ENCODE measurements at regions not wholly inside any gene's neighbourhood (a gene's known extent, or its start where the extent isn't known, plus 50 kb on each side); places are given as distances from the start of the nearest gene placed in this dataset.

DNA sequence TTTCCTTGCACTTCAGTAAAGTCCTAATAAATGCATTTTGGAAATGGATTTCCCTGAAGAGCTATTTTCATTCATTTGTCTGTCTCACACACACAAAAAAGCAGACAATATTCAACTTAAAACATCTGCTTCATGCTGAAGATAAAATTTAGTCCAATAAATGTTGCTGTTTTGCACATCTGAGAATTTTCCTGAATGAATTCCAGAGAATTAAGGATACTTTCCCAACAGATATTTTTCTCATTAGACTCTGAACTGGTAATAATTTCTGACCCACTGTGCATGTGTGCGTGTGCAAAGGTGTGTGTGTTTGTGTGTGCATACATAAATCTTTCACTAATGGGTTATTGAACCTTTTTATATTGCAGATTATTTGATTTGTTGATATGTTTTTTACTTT is 390.2 kb upstream of the TMEFF2 start:
- Histone ChIP-seq H3K4me3 (no peak overlapping the region), H3K27me3 (replicated peaks in 1 of 2; ENCODE audit: control insufficient read depth in 2 of 2, insufficient read depth in 2 of 2, low read length in 1 of 2) (no peaks in the 10 kb centered on the region), H3K79me2 (ENCODE audit: control insufficient read depth, insufficient read depth, low read length) (no peaks in the 10 kb centered on the region), H2AFZ (ENCODE audit: control insufficient read depth, low read depth, low read length) (no peak overlapping the region), H3K27ac (ENCODE audit: control insufficient read depth, insufficient read depth) (no peak overlapping the region), H4K20me1 (ENCODE audit: control insufficient read depth, insufficient read depth) (no peaks in the 10 kb centered on the region), H3K4me1 (ENCODE audit: control insufficient read depth, insufficient read depth, low read length) (no peaks in the 10 kb centered on the region), H3K36me3 (ENCODE audit: control insufficient read depth in 2 of 2, insufficient read depth in 2 of 2, low read length in 1 of 2) (no peaks in the 10 kb centered on the region), H3K9ac (ENCODE audit: control insufficient read depth, insufficient read depth, low read length) (no peak overlapping the region), H3K9me3 (replicated peaks; ENCODE audit: control insufficient read depth, insufficient read depth, low read length) (no peaks in the 10 kb centered on the region), H3K4me2 (ENCODE audit: control insufficient read depth, insufficient read depth) (no peak overlapping the region)
- SMC1A ChIA-PET (ENCODE audit: uncharacterized antibody, unreplicated experiment) = interaction anchor here (0.5 to 1.3 kb wide), 3 partner anchors 8 to 1090 kb away, joined by 3 read pairs; no protein-coding TSS in a partner anchor
- TF ChIP-seq, protein P1, sequence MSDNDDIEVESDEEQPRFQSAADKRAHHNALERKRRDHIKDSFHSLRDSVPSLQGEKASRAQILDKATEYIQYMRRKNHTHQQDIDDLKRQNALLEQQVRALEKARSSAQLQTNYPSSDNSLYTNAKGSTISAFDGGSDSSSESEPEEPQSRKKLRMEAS (IDR thresholded peaks at IDR 0.05; ENCODE audit: low read depth, low read length) = no peak
- TF ChIP-seq, protein P2, sequence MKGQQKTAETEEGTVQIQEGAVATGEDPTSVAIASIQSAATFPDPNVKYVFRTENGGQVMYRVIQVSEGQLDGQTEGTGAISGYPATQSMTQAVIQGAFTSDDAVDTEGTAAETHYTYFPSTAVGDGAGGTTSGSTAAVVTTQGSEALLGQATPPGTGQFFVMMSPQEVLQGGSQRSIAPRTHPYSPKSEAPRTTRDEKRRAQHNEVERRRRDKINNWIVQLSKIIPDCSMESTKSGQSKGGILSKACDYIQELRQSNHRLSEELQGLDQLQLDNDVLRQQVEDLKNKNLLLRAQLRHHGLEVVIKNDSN (IDR thresholded peaks at IDR 0.05; ENCODE audit: borderline replicate concordance, extremely low read length, insufficient read depth, low read depth, low read length) = no peak
- TF ChIP-seq EED (IDR thresholded peaks at IDR 0.05; ENCODE audit: low read depth) (no peak), ZBED1 (IDR thresholded peaks at IDR 0.05; ENCODE audit: borderline replicate concordance) (no peak)
- intact Hi-C loops (cut with micrococcal nuclease; ENCODE audit: unreplicated experiment) (no loop called here), in situ Hi-C loops (cut with MboI) (no loop called here)
- DNase-seq (ENCODE audit: low read depth, low spot score) (no peak), ATAC-seq (no peak), FAIRE-seq (no peak)
- RAD21 ChIA-PET (ENCODE audit: unreplicated experiment) = interaction anchor here (1.2 kb wide), 1 partner anchor 1000 kb away, joined by 3 read pairs; no protein-coding TSS in a partner anchor
- CTCF ChIA-PET = no interaction called here
- POLR2A ChIA-PET = no interaction called here
- no TSS peak for BruUV-seq (replicated peaks)
- 0% methylated on average over 1 of the region's 1 CpG for WGBS (ENCODE audit: insufficient coverage, insufficient replicate concordance, low lambda C conversion rate, missing lambda C conversion rate)

DNA sequence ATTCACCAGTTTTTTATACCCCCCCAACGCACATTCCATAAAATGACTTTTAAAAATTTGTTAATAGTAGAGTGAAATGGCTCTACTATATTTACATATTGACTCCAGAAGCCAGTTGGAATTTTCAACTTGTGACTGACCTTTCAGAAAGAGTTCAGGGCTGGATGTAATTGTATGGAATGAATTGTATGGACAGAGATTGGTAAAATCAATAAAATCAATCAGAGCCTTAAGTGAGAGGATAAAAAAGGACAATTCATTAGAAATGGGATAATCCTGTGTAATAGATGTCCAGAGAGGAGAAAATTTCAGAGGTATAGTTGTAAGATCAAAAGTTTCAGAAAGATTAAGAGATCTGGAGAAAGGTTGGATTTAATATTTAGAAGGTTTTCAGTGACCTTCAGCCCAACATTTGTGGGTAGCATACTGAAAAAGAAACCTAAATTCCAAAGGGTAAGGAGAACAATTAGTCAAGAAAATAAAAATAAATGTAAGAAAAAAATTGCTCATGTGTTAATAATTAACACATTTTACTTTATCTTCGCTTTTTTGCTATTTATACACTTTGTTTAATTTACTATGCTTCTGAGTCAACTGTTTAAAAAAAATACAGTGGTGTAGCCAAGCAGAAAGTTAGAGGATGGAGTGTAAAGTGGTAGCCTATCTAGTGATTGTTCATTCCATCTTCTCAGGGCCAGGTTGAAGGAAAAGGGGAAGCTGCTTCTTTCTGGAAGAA is 385.4 kb upstream of the TMEFF2 start:
- Histone ChIP-seq H3K36me3 (ENCODE audit: control insufficient read depth in 2 of 2, insufficient read depth in 2 of 2, low read length in 1 of 2) (no peaks in the 10 kb centered on the region), H3K27ac (ENCODE audit: control insufficient read depth, insufficient read depth) (no peak overlapping the region), H3K4me2 (ENCODE audit: control insufficient read depth, insufficient read depth) (no peak overlapping the region), H4K20me1 (ENCODE audit: control insufficient read depth, insufficient read depth) (no peaks in the 10 kb centered on the region), H3K9ac (ENCODE audit: control insufficient read depth, insufficient read depth, low read length) (no peak overlapping the region), H3K27me3 (replicated peaks in 1 of 2; ENCODE audit: control insufficient read depth in 2 of 2, insufficient read depth in 2 of 2, low read length in 1 of 2) (no peaks in the 10 kb centered on the region), H3K9me3 (replicated peaks; ENCODE audit: control insufficient read depth, insufficient read depth, low read length) (no peaks in the 10 kb centered on the region), H3K4me3 (no peak overlapping the region), H3K79me2 (ENCODE audit: control insufficient read depth, insufficient read depth, low read length) (no peaks in the 10 kb centered on the region), H2AFZ (ENCODE audit: control insufficient read depth, low read depth, low read length) (no peak overlapping the region), H3K4me1 (ENCODE audit: control insufficient read depth, insufficient read depth, low read length) (no peaks in the 10 kb centered on the region)
- in situ Hi-C loops (cut with MboI) (no loop called here), intact Hi-C loops (cut with micrococcal nuclease; ENCODE audit: unreplicated experiment) (no loop called here)
- RAD21 ChIA-PET (ENCODE audit: unreplicated experiment) = no interaction called here
- no TSS peak for BruUV-seq (replicated peaks)
- FAIRE-seq (no peak), DNase-seq (ENCODE audit: low read depth, low spot score) (no peak), ATAC-seq (no peak)
- no peak for TF ChIP-seq MYC (IDR thresholded peaks at IDR 0.05; ENCODE audit: insufficient read depth, insufficient read length, insufficient replicate concordance, low read length, severe bottlenecking)
- POLR2A ChIA-PET = no interaction called here
- 0% methylated on average over 2 of the region's 2 CpGs for WGBS (ENCODE audit: insufficient coverage, insufficient replicate concordance, low lambda C conversion rate, missing lambda C conversion rate)
- CTCF ChIA-PET = no interaction called here
- SMC1A ChIA-PET (ENCODE audit: uncharacterized antibody, unreplicated experiment) = no interaction called here

Data from GM12878 (cell line).